ENCODE measurements at regions not wholly inside any gene's neighbourhood (a gene's known extent, or its start where the extent isn't known, plus 50 kb on each side); places are given as distances from the start of the nearest gene placed in this dataset.

DNA sequence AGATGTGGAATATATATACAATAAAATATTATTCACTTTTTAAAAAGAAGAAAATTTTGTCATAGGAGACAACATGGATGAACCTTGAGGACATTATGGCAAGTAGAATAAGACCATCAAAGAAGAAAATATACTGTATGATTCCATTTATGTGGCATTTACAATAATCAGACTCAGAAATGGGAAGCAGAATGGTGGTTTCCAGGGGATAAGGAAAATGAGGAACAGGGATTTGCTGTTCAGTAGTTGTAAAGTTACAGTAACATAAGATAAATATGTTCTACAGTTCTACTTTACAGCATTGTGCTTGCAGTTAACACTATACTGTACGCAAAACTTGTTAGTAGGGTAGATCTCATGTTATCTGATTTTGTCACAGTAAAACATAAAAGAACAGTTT, 1271.0 kb downstream of the LRFN5 start (continued):
- TF ChIP-seq ZNF785 (tag by site-specific recombination; IDR thresholded peaks at IDR 0.05) (no peak), ZNF2 (tag by site-specific recombination; IDR thresholded peaks at IDR 0.05) (no peak), ZNF571 (tag by site-specific recombination; IDR thresholded peaks at IDR 0.05) (no peak), SCRT2 (tag by site-specific recombination; IDR thresholded peaks at IDR 0.05) (no peak), ZNF747 (tag by site-specific recombination; IDR thresholded peaks at IDR 0.05) (no peak), SP2 (tag by site-specific recombination; IDR thresholded peaks at IDR 0.05) (no peak), KLF16 (tag by site-specific recombination; IDR thresholded peaks at IDR 0.05) (no peak)
- TF ChIP-seq, protein P1, sequence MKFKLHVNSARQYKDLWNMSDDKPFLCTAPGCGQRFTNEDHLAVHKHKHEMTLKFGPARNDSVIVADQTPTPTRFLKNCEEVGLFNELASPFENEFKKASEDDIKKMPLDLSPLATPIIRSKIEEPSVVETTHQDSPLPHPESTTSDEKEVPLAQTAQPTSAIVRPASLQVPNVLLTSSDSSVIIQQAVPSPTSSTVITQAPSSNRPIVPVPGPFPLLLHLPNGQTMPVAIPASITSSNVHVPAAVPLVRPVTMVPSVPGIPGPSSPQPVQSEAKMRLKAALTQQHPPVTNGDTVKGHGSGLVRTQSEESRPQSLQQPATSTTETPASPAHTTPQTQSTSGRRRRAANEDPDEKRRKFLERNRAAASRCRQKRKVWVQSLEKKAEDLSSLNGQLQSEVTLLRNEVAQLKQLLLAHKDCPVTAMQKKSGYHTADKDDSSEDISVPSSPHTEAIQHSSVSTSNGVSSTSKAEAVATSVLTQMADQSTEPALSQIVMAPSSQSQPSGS (tag by site-specific recombination; IDR thresholded peaks at IDR 0.05; ENCODE audit: low read depth) = no peak
- TF ChIP-seq, protein P2, sequence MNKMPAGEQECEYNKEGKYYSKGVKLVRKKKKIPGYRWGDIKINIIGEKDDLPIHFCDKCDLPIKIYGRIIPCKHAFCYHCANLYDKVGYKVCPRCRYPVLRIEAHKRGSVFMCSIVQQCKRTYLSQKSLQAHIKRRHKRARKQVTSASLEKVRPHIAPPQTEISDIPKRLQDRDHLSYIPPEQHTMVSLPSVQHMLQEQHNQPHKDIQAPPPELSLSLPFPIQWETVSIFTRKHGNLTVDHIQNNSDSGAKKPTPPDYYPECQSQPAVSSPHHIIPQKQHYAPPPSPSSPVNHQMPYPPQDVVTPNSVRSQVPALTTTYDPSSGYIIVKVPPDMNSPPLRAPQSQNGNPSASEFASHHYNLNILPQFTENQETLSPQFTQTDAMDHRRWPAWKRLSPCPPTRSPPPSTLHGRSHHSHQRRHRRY (tag by site-specific recombination; IDR thresholded peaks at IDR 0.05) = no peak
- TF ChIP-seq, protein P3, sequence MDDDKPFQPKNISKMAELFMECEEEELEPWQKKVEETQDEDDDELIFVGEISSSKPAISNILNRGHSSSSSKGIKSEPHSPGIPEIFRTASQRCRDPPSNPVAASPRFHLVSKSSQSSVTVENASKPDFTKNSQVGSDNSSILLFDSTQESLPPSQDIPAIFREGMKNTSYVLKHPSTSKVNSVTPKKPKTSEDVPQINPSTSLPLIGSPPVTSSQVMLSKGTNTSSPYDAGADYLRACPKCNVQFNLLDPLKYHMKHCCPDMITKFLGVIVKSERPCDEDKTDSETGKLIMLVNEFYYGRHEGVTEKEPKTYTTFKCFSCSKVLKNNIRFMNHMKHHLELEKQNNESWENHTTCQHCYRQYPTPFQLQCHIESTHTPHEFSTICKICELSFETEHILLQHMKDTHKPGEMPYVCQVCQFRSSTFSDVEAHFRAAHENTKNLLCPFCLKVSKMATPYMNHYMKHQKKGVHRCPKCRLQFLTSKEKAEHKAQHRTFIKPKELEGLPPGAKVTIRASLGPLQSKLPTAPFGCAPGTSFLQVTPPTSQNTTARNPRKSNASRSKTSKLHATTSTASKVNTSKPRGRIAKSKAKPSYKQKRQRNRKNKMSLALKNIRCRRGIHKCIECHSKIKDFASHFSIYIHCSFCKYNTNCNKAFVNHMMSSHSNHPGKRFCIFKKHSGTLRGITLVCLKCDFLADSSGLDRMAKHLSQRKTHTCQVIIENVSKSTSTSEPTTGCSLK (tag by site-specific recombination; IDR thresholded peaks at IDR 0.05) = no peak

DNA sequence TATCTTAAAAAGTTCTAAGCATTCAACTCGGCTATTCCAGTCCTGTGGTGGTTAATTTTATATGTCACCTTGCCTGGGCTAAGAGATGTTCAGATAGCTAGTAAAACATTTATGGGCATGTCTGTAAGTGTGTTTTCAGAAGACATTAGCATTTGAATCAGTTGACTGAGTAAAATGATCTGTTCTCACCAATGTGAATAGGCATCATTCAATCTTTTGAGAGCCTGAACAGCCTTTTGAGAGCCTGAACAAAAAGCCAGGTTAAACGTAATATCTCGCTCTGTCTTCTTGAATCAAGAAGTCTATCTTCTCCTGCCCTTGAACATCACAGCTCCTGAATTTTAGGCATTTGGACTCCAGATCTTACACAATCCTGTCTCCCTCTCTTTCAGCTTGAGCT, 1266.1 kb downstream of the LRFN5 start:
- CTCF ChIA-PET = no interaction called here
- no peaks in the 10 kb centered on the region for H3K36me3 ChIP-seq (ENCODE audit: control insufficient read depth in 2 of 2, insufficient read depth in 1 of 2, low read length in 2 of 2)
- no peak overlapping the region for H3K27ac ChIP-seq (ENCODE audit: extremely low read depth, low read depth, low read length)
- H3K9me3 ChIP-seq (ENCODE audit: control insufficient read depth, insufficient read depth, low read depth, low read length) = no peaks in the 10 kb centered on the region
- POLR2A ChIA-PET = no interaction called here
- TF ChIP-seq ZNF548 (tag by site-specific recombination; IDR thresholded peaks at IDR 0.05) = no peak
- TF ChIP-seq ZNF571 (tag by site-specific recombination; IDR thresholded peaks at IDR 0.05) = no peak
- TF ChIP-seq ZFP37 (tag by site-specific recombination; IDR thresholded peaks at IDR 0.05) = no peak
- no peak for TF ChIP-seq ZNF416 (tag by site-specific recombination; IDR thresholded peaks at IDR 0.05)
- no peak for TF ChIP-seq ZNF830 (tag by site-specific recombination; IDR thresholded peaks at IDR 0.05; ENCODE audit: low read depth)
- TF ChIP-seq, protein P4, sequence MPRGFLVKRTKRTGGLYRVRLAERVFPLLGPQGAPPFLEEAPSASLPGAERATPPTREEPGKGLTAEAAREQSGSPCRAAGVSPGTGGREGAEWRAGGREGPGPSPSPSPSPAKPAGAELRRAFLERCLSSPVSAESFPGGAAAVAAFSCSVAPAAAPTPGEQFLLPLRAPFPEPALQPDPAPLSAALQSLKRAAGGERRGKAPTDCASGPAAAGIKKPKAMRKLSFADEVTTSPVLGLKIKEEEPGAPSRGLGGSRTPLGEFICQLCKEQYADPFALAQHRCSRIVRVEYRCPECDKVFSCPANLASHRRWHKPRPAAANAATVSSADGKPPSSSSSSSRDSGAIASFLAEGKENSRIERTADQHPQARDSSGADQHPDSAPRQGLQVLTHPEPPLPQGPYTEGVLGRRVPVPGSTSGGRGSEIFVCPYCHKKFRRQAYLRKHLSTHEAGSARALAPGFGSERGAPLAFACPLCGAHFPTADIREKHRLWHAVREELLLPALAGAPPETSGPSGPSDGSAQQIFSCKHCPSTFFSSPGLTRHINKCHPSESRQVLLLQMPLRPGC (tag by site-specific recombination; IDR thresholded peaks at IDR 0.05) = no peak
- no peak overlapping the region for H3K4me3 ChIP-seq (ENCODE audit: low read depth, low read length)
- H3K4me1 ChIP-seq (ENCODE audit: control insufficient read depth, insufficient read depth, low read length) = no peaks in the 10 kb centered on the region

DNA sequence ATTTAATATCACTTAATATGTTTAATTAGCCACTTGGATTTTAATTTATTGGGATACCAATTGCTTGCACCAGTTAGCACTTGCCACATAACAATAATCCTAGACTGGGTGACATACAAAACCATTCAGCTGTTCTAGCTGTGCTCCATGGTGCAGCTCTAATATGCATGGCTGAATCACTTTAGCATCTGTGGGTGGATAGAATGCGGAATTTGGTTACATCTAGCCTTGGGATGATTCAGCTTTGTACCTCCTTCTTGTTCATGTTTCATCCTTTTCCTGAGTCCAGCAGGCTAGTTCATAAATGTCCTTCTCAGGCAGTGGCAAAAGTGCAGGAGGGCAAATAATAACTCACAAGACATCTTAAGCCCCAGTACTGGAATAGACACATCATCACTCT, 1263.0 kb downstream of the LRFN5 start:
- no peaks in the 10 kb centered on the region for H3K4me1 ChIP-seq (ENCODE audit: control insufficient read depth, insufficient read depth, low read length)
- no peaks in the 10 kb centered on the region for H3K36me3 ChIP-seq (ENCODE audit: control insufficient read depth in 2 of 2, insufficient read depth in 1 of 2, low read length in 2 of 2)
- no peak overlapping the region for H3K4me3 ChIP-seq (ENCODE audit: low read depth, low read length)
- POLR2A ChIA-PET = no interaction called here
- H3K9me3 ChIP-seq (ENCODE audit: control insufficient read depth, insufficient read depth, low read depth, low read length) = no peaks in the 10 kb centered on the region
- no peak overlapping the region for H3K27ac ChIP-seq (ENCODE audit: extremely low read depth, low read depth, low read length)
- CTCF ChIA-PET = no interaction called here
- TF ChIP-seq ZNF350 (tag by site-specific recombination; IDR thresholded peaks at IDR 0.05) = no peak
- TF ChIP-seq RBAK (tag by site-specific recombination; IDR thresholded peaks at IDR 0.05) = no peak
- no peak for TF ChIP-seq ZNF629 (tag by site-specific recombination; IDR thresholded peaks at IDR 0.05)
- TF ChIP-seq, protein P1 (tag by site-specific recombination; IDR thresholded peaks at IDR 0.05; ENCODE audit: low read depth) = no peak
- no peak for TF ChIP-seq ZNF175 (tag by site-specific recombination; IDR thresholded peaks at IDR 0.05)

Measured in HEK293 (cell line).